CD8-positive, alpha-beta memory T cell (primary cell): ENCODE measurements at regions not wholly inside any gene's neighbourhood (a gene's known extent, or its start where the extent isn't known, plus 50 kb on each side); places are given as distances from the start of the nearest gene placed in this dataset.

Experiments used
- CTCF ChIA-PET: fragments of 350-600 bp; sonication (Branson Sonifier 250); formaldehyde crosslinking; loops from one replicate; lab custom pipeline; 2021; ENCODE audit warnings: antibody characterized with exemption; lab: Charles Lee
- POLR2A ChIA-PET: fragments of 350-600 bp; sonication (Branson Sonifier 250); formaldehyde crosslinking; loops from one replicate; lab custom pipeline; 2021; ENCODE audit warnings: antibody characterized with exemption; lab: Charles Lee
- DNase-seq, 5 donors: peaks; one replicate each; pipeline versions ENCODE4 v3.0.0 to v3.0.0-alpha.2; 2020 to 2022; ENCODE audit warnings: mixed read lengths in 1 of 5
- H3K27ac ChIP-seq: one replicate; pipeline ENCODE4 v1.7.0; 2013; ENCODE audit warnings: low read depth, mild to moderate bottlenecking, low read length, moderate library complexity
- H3K27me3 ChIP-seq: 2 replicates; pipeline ENCODE4 v1.7.0; 2013; ENCODE audit warnings: low read length, mild to moderate bottlenecking; ENCODE audit not compliant: insufficient read depth, poor library complexity, severe bottlenecking
- H3K36me3 ChIP-seq: 2 replicates; pipeline ENCODE4 v1.7.0; 2013; ENCODE audit warnings: mild to moderate bottlenecking, low read length, moderate library complexity; ENCODE audit not compliant: insufficient read depth
- H3K4me1 ChIP-seq: 2 replicates; pipeline ENCODE4 v1.7.0; 2013; ENCODE audit warnings: mild to moderate bottlenecking, low read length, moderate library complexity; ENCODE audit not compliant: insufficient read depth
- H3K4me3 ChIP-seq: 2 replicates; pipeline ENCODE4 v1.7.0; 2013; ENCODE audit warnings: mild to moderate bottlenecking, low read length
- H3K9me3 ChIP-seq: 2 replicates; pipeline ENCODE4 v1.7.0; 2013; ENCODE audit warnings: mild to moderate bottlenecking, low read length
- H3K27ac Mint-ChIP-seq, 8 donors: one replicate each; pipeline ENCODE4 v1.8.0; 2020 to 2021; ENCODE audit warnings: mixed read lengths in 8 of 8, mild to moderate bottlenecking in 6 of 8, inconsistent platforms in 3 of 8, moderate library complexity in 3 of 8
- H3K27me3 Mint-ChIP-seq, 2 donors: one replicate each; pipeline ENCODE4 v1.8.0; 2020 to 2021; ENCODE audit warnings: mixed read lengths in 2 of 2, mild to moderate bottlenecking in 1 of 2, moderate library complexity in 1 of 2
- H3K36me3 Mint-ChIP-seq, 3 donors: one replicate each; pipeline ENCODE4 v1.8.0; 2020 to 2021; ENCODE audit warnings: mixed read lengths in 3 of 3, inconsistent platforms in 1 of 3, mild to moderate bottlenecking in 1 of 3
- H3K4me1 Mint-ChIP-seq, 3 donors: one replicate each; pipeline ENCODE4 v1.8.0; 2020 to 2021; ENCODE audit warnings: mixed read lengths in 3 of 3, inconsistent platforms in 1 of 3, mild to moderate bottlenecking in 1 of 3
- H3K4me3 Mint-ChIP-seq, 7 donors: one replicate each; pipeline ENCODE4 v1.8.0; 2020 to 2021; ENCODE audit warnings: mixed read lengths in 7 of 7, mild to moderate bottlenecking in 6 of 7, moderate library complexity in 4 of 7, inconsistent platforms in 2 of 7
- H3K9me3 Mint-ChIP-seq, 5 donors: one replicate each; pipeline ENCODE4 v1.8.0; 2020 to 2022; ENCODE audit warnings: mixed read lengths in 5 of 5, mild to moderate bottlenecking in 3 of 5, moderate library complexity in 2 of 5, inconsistent platforms in 1 of 5

DNA sequence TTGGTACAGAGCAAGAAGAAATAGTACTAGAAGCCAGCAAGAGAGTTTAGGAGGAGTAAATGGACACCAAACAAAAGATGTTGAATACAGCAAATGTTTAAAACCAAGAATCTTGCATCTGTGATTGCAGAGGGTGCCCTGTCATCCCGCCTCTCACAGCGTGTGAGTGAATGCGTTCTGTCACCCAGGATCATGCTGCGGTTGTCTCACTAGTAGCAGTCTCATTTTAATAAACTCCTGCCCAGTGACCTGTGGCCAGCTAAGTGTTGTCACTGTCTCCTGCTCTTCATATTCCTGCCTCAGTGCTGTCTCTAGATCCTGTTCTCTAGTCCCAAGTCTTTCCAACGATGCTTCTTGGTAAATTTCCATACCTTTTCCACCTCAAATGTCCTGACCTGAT, 584.6 kb downstream of the MCTP2 start:
- DNase-seq = no peak
- no peaks in the 10 kb centered on the region for H3K4me1 ChIP-seq
- H3K27me3 ChIP-seq = no peaks in the 10 kb centered on the region
- no peak overlapping the region for H3K27ac Mint-ChIP-seq
- no peaks in the 10 kb centered on the region for H3K27me3 Mint-ChIP-seq
- POLR2A ChIA-PET = no interaction called here
- H3K36me3 Mint-ChIP-seq = no peaks in the 10 kb centered on the region
- H3K36me3 ChIP-seq = no peaks in the 10 kb centered on the region
- H3K4me1 Mint-ChIP-seq = no peaks in the 10 kb centered on the region
- no peaks in the 10 kb centered on the region for H3K9me3 ChIP-seq
- CTCF ChIA-PET = no interaction called here
- H3K9me3 Mint-ChIP-seq = peaks cover 0 to 10% (median 0%) of the 10 kb centered on the region in 5 donors
- H3K4me3 ChIP-seq = no peak overlapping the region
- H3K4me3 Mint-ChIP-seq = no peak overlapping the region
- no peak overlapping the region for H3K27ac ChIP-seq

DNA sequence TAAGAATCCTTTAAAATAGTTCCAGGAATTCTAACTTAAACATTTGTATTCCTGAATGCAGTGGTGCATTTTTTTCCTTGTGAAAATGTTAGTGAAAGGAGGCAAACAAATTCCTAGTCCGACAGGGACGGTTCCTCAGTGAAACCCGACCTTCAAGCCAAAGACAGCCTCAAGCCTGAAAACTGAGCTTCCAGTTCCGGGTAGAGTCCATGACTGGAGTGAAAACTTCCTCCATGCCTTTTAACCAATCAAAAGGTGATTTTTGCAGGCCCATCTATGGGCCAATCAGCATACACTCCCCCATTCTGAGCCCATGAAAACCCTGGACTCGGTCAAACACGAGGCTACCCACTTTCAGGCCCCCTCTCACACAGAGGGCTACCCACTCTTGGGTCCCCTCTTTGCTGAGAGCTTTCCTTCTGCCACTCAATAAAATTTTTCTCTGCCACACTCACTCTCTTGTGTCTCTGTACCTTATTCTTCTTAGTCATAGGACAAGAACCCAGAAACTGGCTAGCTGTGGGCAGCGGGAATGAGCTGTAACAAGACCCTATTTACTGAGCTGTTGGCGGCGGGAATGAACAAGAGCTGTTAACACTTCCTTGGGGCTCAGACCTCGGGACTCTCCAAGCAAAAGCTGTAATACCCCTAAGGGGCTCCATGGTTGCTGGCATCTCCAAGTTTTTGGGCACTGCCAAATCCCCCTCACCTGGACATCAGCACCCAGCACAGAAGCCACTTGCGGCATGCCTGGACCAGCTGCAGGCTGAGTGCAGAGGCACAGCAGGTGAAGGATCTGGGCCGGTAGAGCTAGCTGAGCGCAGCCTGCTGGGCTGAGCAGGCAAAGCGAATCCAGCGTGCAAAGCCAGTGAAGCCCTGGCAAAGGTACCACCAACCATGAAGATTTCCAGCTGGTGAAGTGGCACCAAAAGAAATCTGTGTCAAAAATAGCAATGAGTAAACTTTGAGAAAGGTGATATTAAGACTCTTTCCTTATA, 598.8 kb downstream of the MCTP2 start:
- POLR2A ChIA-PET = no interaction called here
- CTCF ChIA-PET = no interaction called here

DNA sequence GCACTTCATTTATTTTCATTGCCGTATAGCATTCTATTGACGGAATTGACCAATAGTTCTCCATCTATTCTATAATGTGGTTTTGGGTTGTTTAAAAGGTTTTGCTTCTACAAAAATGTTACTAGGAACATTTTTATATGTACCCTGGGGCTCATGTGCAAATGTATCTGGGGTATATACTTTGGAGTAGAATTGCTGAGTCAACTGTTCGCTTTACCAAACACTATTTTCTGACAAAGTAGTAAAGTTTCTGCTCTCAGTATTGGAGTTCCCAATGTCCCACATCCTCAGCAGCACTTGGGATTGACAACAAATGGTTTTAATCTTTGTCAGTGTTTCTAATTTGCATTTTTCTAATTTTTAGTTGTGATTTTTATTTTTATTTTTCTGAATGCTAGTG, 602.6 kb downstream of the MCTP2 start:
- peaks cover 0 to 6% of the 10 kb centered on the region in 2 donors for H3K27me3 Mint-ChIP-seq
- peaks cover 0 to 3% (median 2%) of the 10 kb centered on the region in 5 donors for H3K9me3 Mint-ChIP-seq
- no peaks in the 10 kb centered on the region for H3K4me1 ChIP-seq
- POLR2A ChIA-PET = no interaction called here
- H3K36me3 ChIP-seq = no peaks in the 10 kb centered on the region
- no peak overlapping the region for H3K4me3 Mint-ChIP-seq
- CTCF ChIA-PET = no interaction called here
- no peak overlapping the region for H3K4me3 ChIP-seq
- no peaks in the 10 kb centered on the region for H3K9me3 ChIP-seq
- H3K27ac ChIP-seq = no peak overlapping the region
- DNase-seq = no peak
- H3K27me3 ChIP-seq = no peaks in the 10 kb centered on the region
- no peaks in the 10 kb centered on the region for H3K4me1 Mint-ChIP-seq
- H3K27ac Mint-ChIP-seq = no peak overlapping the region
- no peaks in the 10 kb centered on the region for H3K36me3 Mint-ChIP-seq

More for the DNA sequence above, 598.8 kb downstream of the MCTP2 start:
- Histone ChIP-seq H3K4me1 (no peaks in the 10 kb centered on the region), H3K27me3 (no peaks in the 10 kb centered on the region), H3K4me3 (no peak overlapping the region), H3K9me3 (no peaks in the 10 kb centered on the region), H3K36me3 (no peaks in the 10 kb centered on the region), H3K27ac (no peak overlapping the region)
- H3K4me1 Mint-ChIP-seq = no peaks in the 10 kb centered on the region
- peaks cover 0 to 3% (median 0%) of the 10 kb centered on the region in 5 donors for H3K9me3 Mint-ChIP-seq
- no peak overlapping the region for H3K4me3 Mint-ChIP-seq
- peaks cover 0 to 6% of the 10 kb centered on the region in 2 donors for H3K27me3 Mint-ChIP-seq
- H3K36me3 Mint-ChIP-seq = no peaks in the 10 kb centered on the region
- DNase-seq = no peak
- peak overlapping the region in 1 of 8 donors; percentile 15 for H3K27ac Mint-ChIP-seq

DNA sequence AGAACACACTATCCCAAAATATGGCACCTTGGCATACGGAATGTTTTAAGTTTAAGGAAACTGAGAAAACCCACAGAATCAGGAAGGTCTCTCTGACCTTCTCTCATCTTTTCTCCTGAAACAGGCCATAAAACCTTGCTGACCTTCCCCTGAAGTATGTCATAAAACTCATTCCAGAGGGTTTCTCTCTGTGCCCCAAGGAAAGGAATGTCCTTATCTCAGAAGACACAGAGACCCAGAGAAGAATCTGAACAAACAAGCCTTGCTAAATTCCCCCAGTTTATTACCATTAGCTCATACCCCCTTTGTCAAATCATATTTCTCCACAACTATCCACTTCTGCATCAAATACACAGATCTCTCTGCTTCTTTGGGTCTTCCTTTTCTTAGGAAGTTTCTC, 603.1 kb downstream of the MCTP2 start:
- H3K9me3 ChIP-seq = no peaks in the 10 kb centered on the region
- POLR2A ChIA-PET = no interaction called here
- H3K4me1 Mint-ChIP-seq = no peaks in the 10 kb centered on the region

DNA sequence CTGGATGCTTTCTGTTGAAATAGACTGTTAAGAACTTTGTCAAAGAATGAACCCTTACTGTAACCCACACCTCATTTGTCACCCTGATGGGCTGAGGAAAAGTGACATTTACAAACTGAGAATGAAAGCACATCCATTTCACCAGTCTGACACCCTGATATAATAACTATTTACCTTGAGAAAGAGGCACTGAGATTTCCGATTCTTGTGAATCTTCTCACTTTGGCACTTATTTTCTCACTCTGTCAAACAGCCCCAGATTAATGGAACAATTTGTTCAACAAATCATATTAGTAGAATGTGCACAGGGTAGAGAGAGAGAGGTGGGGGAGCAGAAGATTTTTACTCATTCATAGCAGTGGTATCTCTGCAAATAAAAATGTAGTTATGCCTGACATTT, 606.9 kb downstream of the MCTP2 start:
- peaks cover 6 to 17% of the 10 kb centered on the region in 2 donors for H3K27me3 Mint-ChIP-seq
- Histone ChIP-seq H3K36me3 (no peaks in the 10 kb centered on the region), H3K9me3 (no peaks in the 10 kb centered on the region), H3K4me3 (no peak overlapping the region), H3K4me1 (no peaks in the 10 kb centered on the region), H3K27ac (no peak overlapping the region), H3K27me3 (no peaks in the 10 kb centered on the region)
- POLR2A ChIA-PET = no interaction called here
- CTCF ChIA-PET = no interaction called here
- no peaks in the 10 kb centered on the region for H3K36me3 Mint-ChIP-seq
- no peaks in the 10 kb centered on the region for H3K4me1 Mint-ChIP-seq
- no peak overlapping the region for H3K4me3 Mint-ChIP-seq
- DNase-seq = no peak
- no peak overlapping the region for H3K27ac Mint-ChIP-seq
- H3K9me3 Mint-ChIP-seq = peaks cover 0 to 3% (median 2%) of the 10 kb centered on the region in 5 donors

More for the DNA sequence above, 603.1 kb downstream of the MCTP2 start:
- no peaks in the 10 kb centered on the region for H3K4me1 ChIP-seq
- Mint-ChIP-seq H3K9me3 (peaks cover 0 to 3% (median 2%) of the 10 kb centered on the region in 5 donors), H3K36me3 (no peaks in the 10 kb centered on the region), H3K4me3 (no peak overlapping the region), H3K27me3 (peaks cover 0 to 6% of the 10 kb centered on the region in 2 donors), H3K27ac (no peak overlapping the region)
- CTCF ChIA-PET = no interaction called here
- DNase-seq = no peak
- H3K36me3 ChIP-seq = no peaks in the 10 kb centered on the region
- H3K27ac ChIP-seq = no peak overlapping the region
- no peaks in the 10 kb centered on the region for H3K27me3 ChIP-seq
- H3K4me3 ChIP-seq = no peak overlapping the region

DNA sequence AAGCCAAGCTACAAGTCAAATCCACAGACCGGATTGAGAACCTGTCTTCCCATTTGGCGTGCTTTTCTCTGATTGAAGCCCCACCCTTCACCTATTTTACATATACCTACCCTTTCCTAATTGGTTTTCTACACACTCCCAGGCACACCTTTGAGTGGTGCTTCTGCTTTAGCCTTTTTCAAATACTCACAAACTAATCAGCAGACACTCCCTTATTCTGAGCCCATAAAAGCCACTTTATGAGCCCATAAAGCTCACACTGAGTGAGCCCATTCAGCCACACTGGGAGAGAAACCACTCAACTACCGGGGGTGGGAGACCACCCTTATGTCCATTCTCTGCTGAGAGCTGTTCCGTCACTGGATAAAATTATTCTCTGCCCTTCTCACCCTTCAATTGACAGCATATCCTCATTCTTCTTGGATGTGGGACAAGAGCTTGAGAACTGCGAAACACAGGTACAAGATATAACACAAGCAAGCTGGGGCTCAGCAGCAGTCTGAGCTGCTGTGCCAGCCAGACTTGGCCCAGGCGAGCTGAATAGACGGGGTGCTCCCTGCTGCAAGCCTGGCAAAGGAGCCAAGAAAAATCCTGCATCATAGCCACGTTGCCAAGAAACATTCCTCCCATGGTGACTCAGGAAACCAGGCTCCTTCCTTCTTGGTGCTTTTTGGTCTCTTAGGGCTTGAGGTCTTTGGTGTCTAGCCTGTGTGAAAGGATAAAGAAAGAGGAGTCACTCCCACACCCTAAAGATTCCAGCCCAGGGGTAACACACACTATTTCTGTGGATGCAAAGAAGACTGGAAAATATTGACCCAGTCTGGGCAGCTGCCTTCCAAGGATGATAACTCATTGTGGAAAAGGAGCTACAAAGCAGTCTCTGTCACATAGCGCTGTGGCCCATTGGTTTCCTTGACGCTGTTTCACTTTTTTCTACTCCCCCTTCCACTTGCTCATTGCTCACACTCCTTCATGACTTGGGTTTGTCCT, 609.7 kb downstream of the MCTP2 start:
- CTCF ChIA-PET = no interaction called here

DNA sequence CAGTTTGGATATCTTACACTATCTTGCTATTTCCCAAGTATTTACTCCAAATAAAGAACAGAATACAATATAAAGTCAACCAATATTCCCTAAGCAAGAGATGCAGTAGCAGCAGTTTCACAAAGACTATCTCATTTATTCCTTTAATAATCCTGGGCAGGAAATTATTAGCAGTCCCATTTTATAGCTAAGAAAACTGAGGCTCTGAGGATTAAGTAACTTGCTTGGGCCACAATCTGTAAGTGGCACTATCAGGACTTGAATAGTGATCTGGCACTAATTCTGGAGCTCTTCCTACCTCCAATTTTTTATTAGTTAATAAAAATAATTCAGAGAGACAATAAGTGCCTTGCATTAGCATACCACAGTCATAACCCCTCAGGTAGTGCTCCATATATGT, 611.7 kb downstream of the MCTP2 start:
- Histone ChIP-seq H3K36me3 (no peaks in the 10 kb centered on the region), H3K9me3 (no peaks in the 10 kb centered on the region), H3K4me3 (no peak overlapping the region), H3K27ac (no peak overlapping the region), H3K27me3 (no peaks in the 10 kb centered on the region), H3K4me1 (no peaks in the 10 kb centered on the region)
- no peak for DNase-seq
- Mint-ChIP-seq H3K4me3 (no peak overlapping the region), H3K36me3 (no peaks in the 10 kb centered on the region), H3K27me3 (peaks cover 15 to 45% of the 10 kb centered on the region in 2 donors), H3K9me3 (peaks cover 0 to 8% (median 6%) of the 10 kb centered on the region in 5 donors), H3K27ac (no peak overlapping the region), H3K4me1 (peaks cover 0 to 8% (median 3%) of the 10 kb centered on the region in 3 donors)
- ChIA-PET CTCF (no interaction called here), POLR2A (no interaction called here)

More for the DNA sequence above, 609.7 kb downstream of the MCTP2 start:
- Mint-ChIP-seq H3K4me3 (no peak overlapping the region), H3K9me3 (peaks cover 0 to 10% (median 1%) of the 10 kb centered on the region in 5 donors), H3K36me3 (no peaks in the 10 kb centered on the region), H3K27ac (no peak overlapping the region), H3K27me3 (peaks cover 14 to 40% of the 10 kb centered on the region in 2 donors), H3K4me1 (peaks cover 0 to 8% (median 3%) of the 10 kb centered on the region in 3 donors)
- Histone ChIP-seq H3K27ac (no peak overlapping the region), H3K36me3 (no peaks in the 10 kb centered on the region), H3K4me1 (no peaks in the 10 kb centered on the region), H3K4me3 (no peak overlapping the region), H3K27me3 (no peaks in the 10 kb centered on the region), H3K9me3 (no peaks in the 10 kb centered on the region)
- DNase-seq = no peak
- POLR2A ChIA-PET = no interaction called here
